Right lobe of liver (tissue), 6 donors: ENCODE measurements at regions not wholly inside any gene's neighbourhood (a gene's known extent, or its start where the extent isn't known, plus 50 kb on each side); places are given as distances from the start of the nearest gene placed in this dataset.

Experiments used
- ATAC-seq, 4 donors: fragments of 200-7000 bp; cut with Tn5 transposase; one replicate each; pipeline ENCODE4 v1.9.1; 2020; ENCODE audit warnings: mild to moderate bottlenecking in 4 of 4, moderate library complexity in 4 of 4
- DNase-seq, 3 donors: peaks; one replicate each; pipeline ENCODE4 v3.0.0-alpha.2; 2020
- H3K27ac ChIP-seq, 3 donors: fragments of 200-600 bp; one replicate each; pipeline ENCODE4 v1.8.0; 2022
- H3K27me3 ChIP-seq, 2 donors: fragments of 200-600 bp; one replicate each; pipeline ENCODE4 v1.8.0; 2022
- H3K36me3 ChIP-seq, 4 donors: fragments of 200-600 bp; sonication (generic) in 1 of 4; one replicate each; pipeline versions ENCODE4 v1.5.1 to v1.8.0; 2017 to 2022; ENCODE audit warnings: control low read depth in 1 of 4
- H3K4me1 ChIP-seq, 4 donors: fragments of 200-600 bp; sonication (generic) in 1 of 4; one replicate each; pipeline versions ENCODE4 v1.5.1 to v1.8.0; 2017 to 2022; ENCODE audit warnings: control low read depth in 1 of 4
- H3K4me3 ChIP-seq, 3 donors: fragments of 200-600 bp; one replicate each; pipeline ENCODE4 v1.8.0; 2022
- H3K9me3 ChIP-seq, 4 donors: fragments of 200-600 bp; sonication (generic) in 1 of 4; one replicate each; pipeline versions ENCODE4 v1.5.1 to v1.8.0; 2017 to 2022; ENCODE audit warnings: control low read depth in 1 of 4
- POLR2A ChIP-seq: fragments of 450-650 bp; IDR thresholded peaks from one replicate; pipeline ENCODE4 v1.6.1; 2017; ENCODE audit warnings: antibody characterized with exemption, mild to moderate bottlenecking
- WGBS: methylation state at CpG from one replicate; pipeline ENCODE4 v1.1.6; 2018; ENCODE audit warnings: low coverage, low lambda C conversion rate; ENCODE audit not compliant: insufficient coverage; ENCODE audit errors: missing lambda C conversion rate; 5-methylcytosine and 5-hydroxymethylcytosine counted together
- intact Hi-C, 2 donors: fragments of 100-400 bp; cut with DNase I; formaldehyde crosslinking; loops; one replicate each; pipeline versions ENCODE4 v1.11.2 to v1.14.1; 2022
- TF ChIP-seq, protein P1 (sequence below), 4 donors: fragments of 200-600 bp in 3 of 4; fragments of 450-650 bp in 1 of 4; IDR thresholded peaks; one replicate each; pipeline versions ENCODE4 v1.5.1 to v1.8.0; 2016 to 2022; ENCODE audit warnings: antibody characterized with exemption in 4 of 4, mild to moderate bottlenecking in 2 of 4
- donor health status: DM: no; HTN: yes; CAD: no.
- donor health status: DM: no; HTN: no; CAD: no.
- donor health status: DM: no; HTN: no; CAD: no.
- donor health status: DM: no; HTN: yes; CAD: no.
- donor health status: DM: no; HTN: yes; CAD: no.

DNA sequence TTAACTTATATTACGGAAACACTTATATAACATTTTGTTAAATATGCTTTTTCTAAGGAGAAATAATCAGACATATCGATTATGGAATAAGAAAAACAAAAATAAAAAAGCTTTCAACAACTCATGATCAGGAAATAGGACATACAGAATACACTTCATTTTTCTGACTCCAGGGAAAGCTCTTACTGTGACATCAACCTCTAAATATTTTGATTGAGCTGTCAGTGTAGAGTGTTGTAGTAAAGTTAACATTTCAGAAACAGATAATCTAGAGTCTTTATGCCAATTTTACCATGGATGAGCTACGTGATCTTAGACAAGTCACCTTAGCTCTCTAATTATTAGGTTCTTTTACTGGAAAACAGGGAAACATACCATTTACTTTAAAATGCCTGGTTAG, 218.9 kb upstream of the SORCS1 start:
- no peak overlapping the region for H3K27ac ChIP-seq
- intact Hi-C loops, result no loop called here
- no peak overlapping the region for H3K4me3 ChIP-seq
- H3K4me1 ChIP-seq, result no peaks in the 10 kb centered on the region
- ATAC-seq (no peak), DNase-seq (no peak)
- H3K27me3 ChIP-seq, result no peaks in the 10 kb centered on the region
- TF ChIP-seq, protein P1, sequence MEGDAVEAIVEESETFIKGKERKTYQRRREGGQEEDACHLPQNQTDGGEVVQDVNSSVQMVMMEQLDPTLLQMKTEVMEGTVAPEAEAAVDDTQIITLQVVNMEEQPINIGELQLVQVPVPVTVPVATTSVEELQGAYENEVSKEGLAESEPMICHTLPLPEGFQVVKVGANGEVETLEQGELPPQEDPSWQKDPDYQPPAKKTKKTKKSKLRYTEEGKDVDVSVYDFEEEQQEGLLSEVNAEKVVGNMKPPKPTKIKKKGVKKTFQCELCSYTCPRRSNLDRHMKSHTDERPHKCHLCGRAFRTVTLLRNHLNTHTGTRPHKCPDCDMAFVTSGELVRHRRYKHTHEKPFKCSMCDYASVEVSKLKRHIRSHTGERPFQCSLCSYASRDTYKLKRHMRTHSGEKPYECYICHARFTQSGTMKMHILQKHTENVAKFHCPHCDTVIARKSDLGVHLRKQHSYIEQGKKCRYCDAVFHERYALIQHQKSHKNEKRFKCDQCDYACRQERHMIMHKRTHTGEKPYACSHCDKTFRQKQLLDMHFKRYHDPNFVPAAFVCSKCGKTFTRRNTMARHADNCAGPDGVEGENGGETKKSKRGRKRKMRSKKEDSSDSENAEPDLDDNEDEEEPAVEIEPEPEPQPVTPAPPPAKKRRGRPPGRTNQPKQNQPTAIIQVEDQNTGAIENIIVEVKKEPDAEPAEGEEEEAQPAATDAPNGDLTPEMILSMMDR (IDR thresholded peaks at IDR 0.05), result no peak
- H3K9me3 ChIP-seq, result no peaks in the 10 kb centered on the region
- WGBS, result 56% methylated on average over 3 of the region's 3 CpGs
- H3K36me3 ChIP-seq, result no peaks in the 10 kb centered on the region

DNA sequence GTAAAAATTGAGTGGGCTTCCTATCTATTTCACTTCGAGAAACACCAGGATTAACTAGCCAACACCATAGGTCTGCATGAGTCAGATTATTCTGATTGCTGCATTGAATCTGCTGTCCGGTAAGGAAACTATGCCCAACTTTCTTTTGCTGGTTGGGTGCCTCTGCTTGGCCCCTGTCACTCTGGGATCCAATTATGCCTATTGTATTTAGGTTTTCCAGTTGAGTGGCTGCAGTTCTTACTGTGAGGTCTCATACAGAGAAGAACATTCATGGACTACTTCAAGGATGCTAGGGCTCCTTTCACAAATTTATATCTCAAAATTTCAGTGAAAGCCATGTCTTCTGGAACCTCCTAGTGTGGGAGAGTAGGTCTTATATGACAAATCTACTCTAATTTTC, 215.1 kb upstream of the SORCS1 start:
- no peak overlapping the region for H3K27ac ChIP-seq
- no peak overlapping the region for H3K4me3 ChIP-seq
- ATAC-seq, result no peak
- H3K36me3 ChIP-seq, result no peaks in the 10 kb centered on the region
- H3K4me1 ChIP-seq, result no peaks in the 10 kb centered on the region
- intact Hi-C loops, result no loop called here
- no peaks in the 10 kb centered on the region for H3K27me3 ChIP-seq
- H3K9me3 ChIP-seq, result no peaks in the 10 kb centered on the region
- TF ChIP-seq, protein P1 (IDR thresholded peaks at IDR 0.05), result no peak
- TF ChIP-seq POLR2A, result no peak
- 69% methylated on average over 2 of the region's 2 CpGs for WGBS
- DNase-seq, result no peak

- Histone ChIP-seq H3K36me3 (no peaks in the 10 kb centered on the region), H3K27me3 (no peaks in the 10 kb centered on the region), H3K9me3 (no peaks in the 10 kb centered on the region), H3K27ac (no peak overlapping the region), H3K4me3 (no peak overlapping the region), H3K4me1 (no peaks in the 10 kb centered on the region)
- 68% methylated on average over 2 of the region's 2 CpGs for WGBS
- intact Hi-C loops, result no loop called here
- TF ChIP-seq, protein P1 (IDR thresholded peaks at IDR 0.05), result no peak
- no peak for TF ChIP-seq POLR2A
- ATAC-seq (no peak), DNase-seq (no peak)
These were observed 207.3 kb upstream of the SORCS1 start for GRCh38 chr10:107371801-107372200.

DNA sequence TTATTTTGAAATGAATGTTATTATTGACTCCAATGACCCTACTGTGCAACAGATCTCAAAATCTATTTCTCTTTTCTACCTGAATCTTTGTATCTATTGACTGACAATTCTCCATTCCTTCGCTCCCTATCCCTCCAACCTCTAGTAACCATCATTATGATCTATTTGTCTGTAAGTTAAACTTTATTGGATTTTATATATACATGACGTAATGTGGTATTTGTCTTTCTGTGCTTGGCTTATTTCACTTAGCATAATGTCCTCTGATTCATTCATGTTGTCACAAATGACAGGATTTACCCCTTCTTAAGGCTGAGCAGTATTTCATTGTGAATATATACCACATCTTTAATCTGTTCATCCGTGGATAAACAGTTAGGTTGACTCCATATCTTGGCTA, 200.4 kb upstream of the SORCS1 start:
- H3K4me1 ChIP-seq, result no peaks in the 10 kb centered on the region
- DNase-seq (no peak), ATAC-seq (no peak)
- no peak overlapping the region for H3K4me3 ChIP-seq
- H3K27me3 ChIP-seq, result no peaks in the 10 kb centered on the region
- H3K27ac ChIP-seq, result no peak overlapping the region
- H3K36me3 ChIP-seq, result no peaks in the 10 kb centered on the region
- H3K9me3 ChIP-seq, result no peaks in the 10 kb centered on the region
- no peak for TF ChIP-seq POLR2A
- TF ChIP-seq, protein P1 (IDR thresholded peaks at IDR 0.05), result no peak
- intact Hi-C loops, result no loop called here
- WGBS, result 40% methylated on average over 3 of the region's 3 CpGs

GRCh38 chr10:107362306-107362705, 197.8 kb upstream of the SORCS1 start:
- H3K4me3 ChIP-seq, result no peak overlapping the region
- no peak overlapping the region for H3K27ac ChIP-seq
- no peak for ATAC-seq
- H3K36me3 ChIP-seq, result no peaks in the 10 kb centered on the region
- H3K27me3 ChIP-seq, result no peaks in the 10 kb centered on the region
- DNase-seq, result no peak
- H3K4me1 ChIP-seq, result no peaks in the 10 kb centered on the region
- no peaks in the 10 kb centered on the region for H3K9me3 ChIP-seq
- no peak for TF ChIP-seq POLR2A
- TF ChIP-seq, protein P1 (IDR thresholded peaks at IDR 0.05), result no peak
- intact Hi-C loops, result no loop called here
